ENCODE measurements at regions not wholly inside any gene's neighbourhood (a gene's known extent, or its start where the extent isn't known, plus 50 kb on each side); places are given as distances from the start of the nearest gene placed in this dataset.

- TF ChIP-seq EGR1 (IDR thresholded peaks at IDR 0.05; ENCODE audit: low read depth in 2 of 2) (no peak), ZBTB33 (IDR thresholded peaks at IDR 0.05) (no peak), RAD21 (IDR thresholded peaks at IDR 0.05) (no peak), FOXA1 (IDR thresholded peaks at IDR 0.05) (no peak), TAF1 (conservative IDR thresholded peaks at IDR 0.05) (no peak), YY1 (IDR thresholded peaks at IDR 0.05) (no peak)
Measured at GRCh38 chr14:22390195-22390594, 198.8 kb downstream of the DAD1 start (continued).

GRCh38 chr14:22388669-22389595 lies 200.1 kb downstream of the DAD1 start:
- Histone ChIP-seq H3K27me3 (ENCODE audit: control insufficient read depth in 4 of 4, insufficient read depth in 4 of 4, low read length in 3 of 4) (peaks cover 0 to 8% (median 3%) of the 10 kb centered on the region in 4 donors), H3K9me3 (ENCODE audit: control insufficient read depth in 4 of 4, low read length in 3 of 4) (no peaks in the 10 kb centered on the region), H3K4me1 (ENCODE audit: control insufficient read depth in 4 of 4, insufficient read depth in 4 of 4, low read length in 3 of 4) (no peaks in the 10 kb centered on the region), H3K9ac (ENCODE audit: low read depth in 1 of 2, low read length in 2 of 2) (no peak overlapping the region), H3K36me3 (ENCODE audit: control insufficient read depth in 4 of 4, insufficient read depth in 3 of 4, low read depth in 1 of 4, low read length in 3 of 4) (no peaks in the 10 kb centered on the region), H3K27ac (ENCODE audit: low read depth in 1 of 2, low read length in 2 of 2) (no peak overlapping the region), H3K4me3 (ENCODE audit: low read depth in 1 of 3, low read length in 3 of 3) (no peak overlapping the region)
- no peak for DNase-seq (ENCODE audit: low spot score)
- no peak for TF ChIP-seq CTCF (IDR thresholded peaks at IDR 0.05; ENCODE audit: low read depth, low read length, missing input control)
- no peak for TF ChIP-seq MAX (IDR thresholded peaks at IDR 0.05)
- 81% methylated on average over 8 of the region's 8 CpGs for WGBS

- no peak overlapping the region for H3K27ac ChIP-seq (ENCODE audit: low read depth in 1 of 2, low read length in 2 of 2)
- 52% methylated on average over 11 of the region's 11 CpGs for WGBS
- H3K27me3 ChIP-seq (ENCODE audit: control insufficient read depth in 4 of 4, insufficient read depth in 4 of 4, low read length in 3 of 4) = peaks cover 0 to 8% (median 3%) of the 10 kb centered on the region in 4 donors
- no peak overlapping the region for H3K9ac ChIP-seq (ENCODE audit: low read depth in 1 of 2, low read length in 2 of 2)
- H3K4me3 ChIP-seq (ENCODE audit: low read depth in 1 of 3, low read length in 3 of 3) = no peak overlapping the region
- DNase-seq (ENCODE audit: low spot score) = no peak
- H3K9me3 ChIP-seq (ENCODE audit: control insufficient read depth in 4 of 4, low read length in 3 of 4) = no peaks in the 10 kb centered on the region
- TF ChIP-seq HNF4A (conservative IDR thresholded peaks at IDR 0.05) (no peak), FOXA1 (IDR thresholded peaks at IDR 0.05) (no peak), TAF1 (conservative IDR thresholded peaks at IDR 0.05) (no peak), RXRA (IDR thresholded peaks at IDR 0.05) (no peak), SP1 (IDR thresholded peaks at IDR 0.05) (no peak), MAX (IDR thresholded peaks at IDR 0.05) (no peak)
- no peaks in the 10 kb centered on the region for H3K36me3 ChIP-seq (ENCODE audit: control insufficient read depth in 4 of 4, insufficient read depth in 3 of 4, low read depth in 1 of 4, low read length in 3 of 4)
- no peaks in the 10 kb centered on the region for H3K4me1 ChIP-seq (ENCODE audit: control insufficient read depth in 4 of 4, insufficient read depth in 4 of 4, low read length in 3 of 4)
Measured at GRCh38 chr14:22387776-22388241, 201.2 kb downstream of the DAD1 start.

Data from liver (tissue), 8 donors.